GM12878 (cell line): ENCODE measurements at regions not wholly inside any gene's neighbourhood (a gene's known extent, or its start where the extent isn't known, plus 50 kb on each side); places are given as distances from the start of the nearest gene placed in this dataset.

Experiments
- ATAC-seq: fragments of 200-7000 bp; cut with Tn5 transposase; 3 replicates; pipeline ENCODE4 v1.9.1; 2020; ENCODE audit warnings: mild to moderate bottlenecking, moderate library complexity
- BruUV-seq: library from RNA; stranded (reverse); fragments of 400-500 nt; replicated peaks from 2 replicates; lab custom pipeline; 2021; lab: Mats Ljungman, UMichigan
- CTCF ChIA-PET: fragments of 300-600 bp; sonication (Branson Sonifier 250); formaldehyde crosslinking; extraction: SDS; loops from one replicate; lab custom pipeline; 2021; ENCODE audit warnings: inconsistent platforms; lab: Yijun Ruan, JAX
- POLR2A ChIA-PET: fragments of 350-600 bp; formaldehyde crosslinking; extraction: SDS; loops from one replicate; lab custom pipeline; 2021; ENCODE audit warnings: inconsistent platforms; lab: Charles Lee
- RAD21 ChIA-PET: fragments of 300-600 bp; sonication (Branson Sonifier 250); formaldehyde crosslinking; loops from one replicate; lab custom pipeline; 2023; ENCODE audit warnings: antibody characterized with exemption; ENCODE audit not compliant: unreplicated experiment; lab: Charles Lee
- SMC1A ChIA-PET: fragments of 300-600 bp; sonication (Branson Sonifier 250); formaldehyde crosslinking; loops from one replicate; lab custom pipeline; 2023; ENCODE audit not compliant: unreplicated experiment, uncharacterized antibody; lab: Charles Lee
- DNase-seq: peaks from one replicate; pipeline ENCODE4 v3.0.0-alpha.2; 2011; ENCODE audit warnings: low read depth, low spot score
- FAIRE-seq: peaks from 3 replicates; lab custom pipeline; 2011; peaks lifted over from hg19 to GRCh38; lab: Jason Lieb, UNC
- H2AFZ ChIP-seq: 2 replicates; pipeline ENCODE4 v1.6.0; 2011; ENCODE audit warnings: low read depth, low read length, control low read depth; ENCODE audit not compliant: control insufficient read depth
- H3K27ac ChIP-seq: 2 replicates; pipeline ENCODE4 v1.5.1; 2011; ENCODE audit warnings: control low read depth; ENCODE audit not compliant: control insufficient read depth, insufficient read depth
- H3K27me3 ChIP-seq, 2 experiments: replicated peaks in 1 of 2; 2 replicates each; pipeline versions ENCODE4 v1.6.0 to v1.6.1; 2011; ENCODE audit warnings: low read length in 1 of 2; ENCODE audit not compliant: control insufficient read depth in 2 of 2, insufficient read depth in 2 of 2
- H3K36me3 ChIP-seq, 2 experiments: 2 replicates each; pipeline ENCODE4 v1.5.1; 2011; ENCODE audit warnings: low read length in 1 of 2; ENCODE audit not compliant: control insufficient read depth in 2 of 2, insufficient read depth in 2 of 2
- H3K4me1 ChIP-seq: 2 replicates; pipeline ENCODE4 v1.6.1; 2011; ENCODE audit warnings: mild to moderate bottlenecking, low read length, moderate library complexity, mixed read lengths; ENCODE audit not compliant: control insufficient read depth, insufficient read depth
- H3K4me2 ChIP-seq: 2 replicates; pipeline ENCODE4 v1.6.0; 2011; ENCODE audit warnings: control low read depth; ENCODE audit not compliant: control insufficient read depth, insufficient read depth
- H3K4me3 ChIP-seq: fragments of 200-600 bp; sonication (generic); 2 replicates; pipeline ENCODE4 v1.5.1; 2016
- H3K79me2 ChIP-seq: 2 replicates; pipeline ENCODE4 v1.6.0; 2011; ENCODE audit warnings: low read length; ENCODE audit not compliant: control insufficient read depth, insufficient read depth
- H3K9ac ChIP-seq: 2 replicates; pipeline ENCODE4 v1.8.0; 2011; ENCODE audit warnings: low read length, control low read depth, mixed read lengths; ENCODE audit not compliant: control insufficient read depth, insufficient read depth
- H3K9me3 ChIP-seq: replicated peaks from 3 replicates; pipeline ENCODE4 v1.5.1; 2011; ENCODE audit warnings: mild to moderate bottlenecking, low read length; ENCODE audit not compliant: control insufficient read depth, insufficient read depth
- H4K20me1 ChIP-seq: 2 replicates; pipeline ENCODE4 v1.6.0; 2011; ENCODE audit not compliant: control insufficient read depth, insufficient read depth
- FOXK2 ChIP-seq: fragments of 450-650 bp; IDR thresholded peaks from 2 replicates; pipeline ENCODE4 v1.6.1; 2017; ENCODE audit warnings: mild to moderate bottlenecking, moderate library complexity
- PML ChIP-seq: IDR thresholded peaks from 2 replicates; pipeline ENCODE4 v1.6.1; 2012; ENCODE audit warnings: low read length, inconsistent platforms
- USF1 ChIP-seq: IDR thresholded peaks from 2 replicates; pipeline ENCODE4 v1.6.1; 2011; ENCODE audit warnings: borderline replicate concordance, low read depth, mild to moderate bottlenecking, moderate library complexity, mixed read lengths, low read length; ENCODE audit not compliant: insufficient read depth; ENCODE audit errors: extremely low read length
- WGBS: methylation state at CpG from one replicate; pipeline ENCODE4 v1.1.6; 2016; ENCODE audit warnings: low lambda C conversion rate; ENCODE audit not compliant: insufficient replicate concordance, insufficient coverage; ENCODE audit errors: missing lambda C conversion rate; 5-methylcytosine and 5-hydroxymethylcytosine counted together
- in situ Hi-C: fragments of 300-500 bp; cut with MboI; formaldehyde crosslinking; loops from 9 replicates; pipeline ENCODE4 v1.14.3; 2018; ENCODE audit warnings: mixed read lengths
- intact Hi-C: fragments of 100-400 bp; cut with micrococcal nuclease; formaldehyde crosslinking; loops from one replicate; pipeline ENCODE4 v1.14.2; 2022; ENCODE audit not compliant: unreplicated experiment

GRCh38 chr2:158889135-158889853 lies 79.1 kb upstream of the TANC1 start (continued):
- TF ChIP-seq USF1 = no peak

- TF ChIP-seq FOXK2 (no peak), PML (no peak)
- TF ChIP-seq, all 136 proteins: peak for 0
- no peak for FAIRE-seq
- RAD21 ChIA-PET = interaction anchor here (1.3 kb wide), 1 partner anchor 228 kb away, joined by 3 read pairs; no protein-coding TSS in a partner anchor
- in situ Hi-C loops (no loop called here), intact Hi-C loops (no loop called here)
- Histone ChIP-seq H2AFZ (no peak overlapping the region), H3K27ac (no peak overlapping the region), H3K9me3 (no peaks in the 10 kb centered on the region), H3K36me3 (no peaks in the 10 kb centered on the region), H3K4me1 (no peaks in the 10 kb centered on the region), H3K27me3 (no peaks in the 10 kb centered on the region), H3K4me2 (no peak overlapping the region), H3K9ac (no peak overlapping the region), H4K20me1 (no peaks in the 10 kb centered on the region), H3K79me2 (no peaks in the 10 kb centered on the region), H3K4me3 (no peak overlapping the region)
- 29% methylated on average over 3 of the region's 3 CpGs for WGBS
- BruUV-seq = no TSS peak
- SMC1A ChIA-PET = interaction anchor here (2.4 kb wide), 1 partner anchor 29 kb away, joined by 6 read pairs; no protein-coding TSS in a partner anchor
- POLR2A ChIA-PET = no interaction called here
- CTCF ChIA-PET = interaction anchor here (0.8 to 1.1 kb wide), 3 partner anchors 12 to 228 kb away, joined by 3 read pairs; no protein-coding TSS in a partner anchor
- no peak for ATAC-seq
- no peak for DNase-seq
Observed at GRCh38 chr2:158890296-158890905, 78.0 kb upstream of the TANC1 start.
